ENCODE measurements at regions not wholly inside any gene's neighbourhood (a gene's known extent, or its start where the extent isn't known, plus 50 kb on each side); places are given as distances from the start of the nearest gene placed in this dataset.

GRCh38 chr16:6157806-6158205 is 1060.2 kb upstream of the EEF2KMT start:
- no peaks in the 10 kb centered on the region for H3K36me3 ChIP-seq
- H3K4me3 ChIP-seq: no peak overlapping the region
- intact Hi-C loops (cut with DNase I): no loop called here
- H3K9me3 ChIP-seq: no peaks in the 10 kb centered on the region
- H3K27ac ChIP-seq: no peak overlapping the region
- DNase-seq: no peak
- no peak overlapping the region for H3K9ac ChIP-seq (ENCODE audit: low read depth in 2 of 2, low read length in 2 of 2)
- no peaks in the 10 kb centered on the region for H3K27me3 ChIP-seq
- H3K4me1 ChIP-seq: no peaks in the 10 kb centered on the region
- no peak for TF ChIP-seq CTCF (IDR thresholded peaks at IDR 0.05)

GRCh38 chr16:6155271-6155670 is 1057.7 kb upstream of the EEF2KMT start:
- H3K9me3 ChIP-seq: no peaks in the 10 kb centered on the region
- no peak overlapping the region for H3K4me3 ChIP-seq
- TF ChIP-seq CTCF (IDR thresholded peaks at IDR 0.05): no peak
- no peaks in the 10 kb centered on the region for H3K4me1 ChIP-seq
- no peak overlapping the region for H3K9ac ChIP-seq (ENCODE audit: low read depth in 2 of 2, low read length in 2 of 2)
- intact Hi-C loops (cut with DNase I): no loop called here
- no peak overlapping the region for H3K27ac ChIP-seq
- no peaks in the 10 kb centered on the region for H3K36me3 ChIP-seq
- DNase-seq: no peak
- no peaks in the 10 kb centered on the region for H3K27me3 ChIP-seq

- Histone ChIP-seq H3K4me3 (no peak overlapping the region), H3K9ac (ENCODE audit: low read depth in 2 of 2, low read length in 2 of 2) (no peak overlapping the region), H3K4me1 (no peaks in the 10 kb centered on the region), H3K9me3 (no peaks in the 10 kb centered on the region), H3K27me3 (no peaks in the 10 kb centered on the region), H3K36me3 (no peaks in the 10 kb centered on the region), H3K27ac (no peak overlapping the region)
- no peak for DNase-seq
- intact Hi-C loops (cut with DNase I): no loop called here
- no peak for TF ChIP-seq CTCF (IDR thresholded peaks at IDR 0.05)
Measured at GRCh38 chr16:6153901-6154300, 1056.3 kb upstream of the EEF2KMT start.

GRCh38 chr16:6149031-6149430 is 1051.4 kb upstream of the EEF2KMT start:
- DNase-seq: no peak
- TF ChIP-seq CTCF (IDR thresholded peaks at IDR 0.05): no peak
- no peak overlapping the region for H3K9ac ChIP-seq (ENCODE audit: low read depth in 2 of 2, low read length in 2 of 2)
- H3K36me3 ChIP-seq: no peaks in the 10 kb centered on the region
- H3K4me1 ChIP-seq: no peaks in the 10 kb centered on the region
- no peaks in the 10 kb centered on the region for H3K27me3 ChIP-seq
- intact Hi-C loops (cut with DNase I): no loop called here
- no peak overlapping the region for H3K4me3 ChIP-seq
- H3K9me3 ChIP-seq: no peaks in the 10 kb centered on the region
- H3K27ac ChIP-seq: no peak overlapping the region

GRCh38 chr16:6148361-6148760 is 1050.8 kb upstream of the EEF2KMT start:
- no peak overlapping the region for H3K4me3 ChIP-seq
- DNase-seq: no peak
- no peaks in the 10 kb centered on the region for H3K27me3 ChIP-seq
- H3K9me3 ChIP-seq: no peaks in the 10 kb centered on the region
- H3K9ac ChIP-seq (ENCODE audit: low read depth in 2 of 2, low read length in 2 of 2): no peak overlapping the region
- no peaks in the 10 kb centered on the region for H3K36me3 ChIP-seq
- H3K27ac ChIP-seq: no peak overlapping the region
- intact Hi-C loops (cut with DNase I): no loop called here
- no peaks in the 10 kb centered on the region for H3K4me1 ChIP-seq
- no peak for TF ChIP-seq CTCF (IDR thresholded peaks at IDR 0.05)

Measured in colonic mucosa (tissue), 4 donors.